ENCODE measurements at regions not wholly inside any gene's neighbourhood (a gene's known extent, or its start where the extent isn't known, plus 50 kb on each side); places are given as distances from the start of the nearest gene placed in this dataset.

- DNase-seq, result no peak
These were observed 572.6 kb upstream of the KLF12 start for GRCh38 chr13:74706801-74707200.

DNA sequence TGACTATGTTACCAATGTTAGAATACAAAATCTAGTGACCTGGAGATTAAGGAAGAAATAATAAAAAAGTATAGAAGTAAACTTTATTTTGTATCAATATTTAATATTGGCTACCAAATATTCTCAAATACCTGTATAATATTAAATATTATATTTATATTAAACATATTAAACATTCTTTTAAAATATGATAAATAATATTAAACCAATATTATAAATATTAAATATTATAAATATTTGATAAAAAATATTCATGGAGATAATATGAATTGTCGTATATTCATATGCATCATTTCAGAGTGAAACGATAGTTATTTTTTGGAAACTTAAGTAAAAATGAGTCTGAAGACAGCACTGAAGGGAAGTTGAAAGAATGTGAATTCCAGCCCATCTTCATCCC, 571.2 kb upstream of the KLF12 start:
- DNase-seq, result no peak

DNA sequence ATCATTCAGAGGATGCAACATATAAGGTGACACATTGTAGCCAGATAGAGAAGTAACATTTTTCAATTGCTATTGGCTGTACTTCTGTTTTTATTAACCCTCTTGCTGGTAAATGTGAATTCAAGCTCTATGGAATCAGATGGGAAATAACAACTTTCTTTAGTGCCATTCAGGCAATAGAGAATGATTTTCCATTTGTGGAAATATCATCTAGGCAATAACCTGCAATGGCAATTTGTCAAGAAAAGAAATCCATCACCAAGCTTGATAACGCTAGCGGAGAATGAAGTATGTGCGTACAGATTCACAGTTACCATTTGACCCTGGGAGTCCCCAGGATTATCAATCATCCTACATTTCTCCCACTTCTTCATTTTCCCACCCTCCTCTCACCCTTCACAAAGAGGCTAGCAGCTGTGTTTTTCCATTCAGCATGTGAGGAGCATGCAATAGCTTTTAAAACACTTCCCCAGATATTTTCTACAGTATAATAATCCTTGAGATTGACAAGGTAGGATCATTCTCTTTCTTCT, 569.7 kb upstream of the KLF12 start:
- DNase-seq, result no peak

DNA sequence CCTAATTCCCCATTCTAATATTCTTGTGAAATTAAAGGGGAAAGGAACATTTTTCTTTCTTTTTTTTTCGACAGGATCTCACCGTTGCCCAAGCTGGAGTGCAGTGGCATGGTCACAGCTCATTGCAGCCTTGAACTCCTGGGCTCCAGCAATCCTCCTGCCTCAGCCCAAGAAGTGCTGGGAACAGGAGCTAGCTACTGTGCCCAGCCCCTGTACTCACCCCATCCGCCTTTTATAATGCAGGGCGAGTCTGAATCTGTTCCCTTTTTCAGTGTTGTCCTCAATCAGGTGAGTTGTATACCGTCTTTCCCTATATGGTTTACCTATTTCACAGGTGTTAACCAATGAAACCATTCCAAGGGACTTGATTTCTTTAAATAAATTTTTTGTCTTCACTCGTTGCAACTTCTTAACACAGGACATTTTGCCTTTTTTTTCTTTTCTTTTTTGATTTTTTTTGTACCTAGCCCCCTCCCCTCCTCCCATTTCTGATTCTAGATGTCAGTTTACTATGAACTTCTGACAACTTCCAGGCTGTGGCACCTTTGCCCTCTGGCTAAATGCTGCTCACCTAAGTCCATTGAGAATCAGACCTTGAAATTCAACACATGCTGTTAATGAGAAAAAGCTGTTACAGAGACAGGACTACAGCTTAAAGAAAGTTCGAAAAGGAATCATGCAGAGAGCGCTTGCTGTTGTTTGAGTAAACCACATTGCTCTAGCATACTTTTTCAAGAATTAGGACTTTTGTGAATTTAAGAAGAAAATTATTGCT, 562.1 kb upstream of the KLF12 start:
- no peak for DNase-seq

DNA sequence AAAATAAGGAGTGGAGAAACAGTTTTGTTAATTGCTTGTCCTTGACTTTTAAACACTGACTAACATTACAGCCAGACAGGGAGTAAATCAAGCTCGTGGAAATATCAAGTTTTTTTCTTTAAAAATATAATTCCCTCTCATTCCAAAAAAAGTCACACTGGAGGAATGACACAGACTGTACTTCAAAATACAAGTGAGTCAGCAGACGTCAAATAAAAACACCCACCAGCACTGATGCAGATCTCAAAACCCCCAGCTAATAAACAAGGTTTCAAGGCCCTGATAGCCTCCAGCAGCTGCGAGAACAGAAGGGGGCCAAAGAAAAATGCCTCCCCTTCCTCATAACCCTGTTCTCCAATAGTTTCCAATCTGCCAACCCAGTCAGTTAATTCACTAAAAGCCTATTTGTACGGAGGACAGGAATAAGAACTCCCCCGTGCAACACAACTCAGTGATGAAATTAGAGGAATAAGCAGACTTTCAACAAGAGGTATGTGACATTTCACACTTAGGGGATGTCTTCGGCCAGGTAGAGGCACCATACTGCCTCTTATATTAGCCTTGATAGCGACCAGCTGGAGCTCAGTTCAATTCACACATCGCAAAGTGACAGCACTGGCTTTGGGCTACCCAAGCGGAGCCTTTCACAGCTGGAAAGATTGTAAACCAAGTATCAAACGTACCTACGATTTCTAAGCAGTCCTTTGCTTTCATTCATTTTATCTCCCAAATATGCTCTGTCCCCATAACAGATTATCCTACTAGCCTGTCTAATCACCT, 561.0 kb upstream of the KLF12 start:
- DNase-seq, result no peak

DNA sequence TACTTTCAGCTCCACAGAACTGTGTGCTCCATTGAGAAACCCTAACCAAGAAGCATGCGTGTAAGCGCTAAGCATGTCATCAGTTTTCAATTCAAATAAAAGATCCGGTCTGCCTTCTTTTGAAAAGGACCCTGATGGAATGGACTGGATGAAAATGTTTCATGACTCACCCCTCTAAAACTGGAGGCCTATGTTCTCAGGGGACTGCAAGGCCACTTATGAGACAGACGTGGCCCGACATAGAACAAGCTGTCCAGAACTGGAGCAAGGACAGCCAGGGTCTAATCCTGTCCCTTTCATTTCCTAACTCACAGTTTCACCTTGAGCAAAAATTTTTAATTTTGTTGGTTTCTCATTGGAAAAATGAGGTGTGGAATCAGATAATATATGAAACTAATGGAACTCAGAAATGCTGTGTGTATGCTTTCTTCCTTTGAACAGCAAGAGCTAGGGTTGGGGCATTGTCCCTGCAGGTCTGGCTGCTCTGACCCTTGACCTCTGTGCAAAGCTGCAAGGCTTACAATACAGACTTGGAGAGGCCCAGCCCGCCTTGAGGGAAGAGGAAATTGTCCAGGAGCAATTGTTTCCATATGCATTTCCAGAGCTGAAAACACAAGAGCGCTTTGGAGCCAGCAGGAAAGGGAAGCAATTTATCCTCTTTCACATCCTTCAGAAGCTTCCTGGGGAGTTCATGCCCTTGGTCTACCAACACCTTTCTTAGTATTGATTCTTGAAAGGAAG, 553.4 kb upstream of the KLF12 start:
- no peak for DNase-seq

- no peak for DNase-seq
These were observed 549.2 kb upstream of the KLF12 start for GRCh38 chr13:74683411-74683810.

DNA sequence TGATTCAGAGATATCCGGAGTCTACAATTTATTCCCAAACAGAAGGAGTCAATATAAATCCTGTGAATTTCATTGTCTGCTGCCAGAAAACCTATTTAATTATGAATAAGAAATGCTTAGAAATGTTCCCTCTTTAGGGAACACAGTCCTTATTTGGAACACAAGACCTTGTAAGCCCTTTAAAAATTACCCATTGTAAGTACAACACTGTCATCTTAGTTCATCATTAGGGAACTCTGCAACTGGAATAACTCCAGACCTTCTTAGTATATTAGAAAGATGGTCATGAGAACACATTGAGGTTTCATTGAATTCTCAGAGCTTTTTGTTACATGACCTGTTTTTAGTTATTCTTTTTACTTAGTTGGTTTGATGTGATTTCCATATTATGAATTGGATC, 548.5 kb upstream of the KLF12 start:
- DNase-seq, result no peak

DNA sequence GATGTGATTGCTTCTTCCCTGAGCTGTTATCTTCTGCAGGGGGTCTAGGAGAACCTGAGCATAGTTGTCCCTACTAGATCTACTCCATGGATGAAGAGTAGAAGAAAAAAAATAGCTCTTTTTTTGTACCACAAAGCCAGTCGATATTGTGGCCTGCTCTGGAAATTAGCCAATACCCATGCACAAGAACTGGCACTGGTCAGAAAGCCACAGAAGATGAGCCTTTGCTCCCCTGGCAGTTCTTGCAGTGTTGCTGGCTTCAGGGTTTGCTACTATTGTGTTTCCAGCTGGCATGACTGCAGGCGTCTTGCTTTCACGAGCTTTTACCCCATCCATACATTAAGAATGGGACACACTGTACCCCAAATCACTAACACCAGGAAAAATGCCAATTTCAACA, 547.7 kb upstream of the KLF12 start:
- no peak for DNase-seq

GRCh38 chr13:74678308-74678965, 544.2 kb upstream of the KLF12 start:
- no peak for DNase-seq

GRCh38 chr13:74675972-74676371, 541.8 kb upstream of the KLF12 start:
- DNase-seq, result no peak

DNA sequence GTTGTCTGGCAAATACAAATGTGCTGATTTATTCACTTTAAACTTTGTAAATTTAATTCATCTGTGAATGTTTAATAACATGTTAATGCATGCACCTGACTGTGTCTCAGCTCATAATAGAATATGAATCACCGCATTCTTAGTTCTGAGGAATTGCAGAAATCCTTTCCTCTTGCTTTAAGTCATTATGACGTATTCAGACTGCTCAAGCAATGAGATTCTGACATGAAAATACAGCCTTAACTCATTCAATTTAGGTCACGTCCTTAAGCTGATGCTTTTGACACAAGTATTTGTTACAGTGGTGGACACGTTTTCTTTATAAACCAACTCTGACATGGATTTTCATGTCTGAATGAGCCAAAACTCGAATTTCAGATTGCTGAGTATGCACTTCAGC, 541.0 kb upstream of the KLF12 start:
- DNase-seq, result no peak

DNA sequence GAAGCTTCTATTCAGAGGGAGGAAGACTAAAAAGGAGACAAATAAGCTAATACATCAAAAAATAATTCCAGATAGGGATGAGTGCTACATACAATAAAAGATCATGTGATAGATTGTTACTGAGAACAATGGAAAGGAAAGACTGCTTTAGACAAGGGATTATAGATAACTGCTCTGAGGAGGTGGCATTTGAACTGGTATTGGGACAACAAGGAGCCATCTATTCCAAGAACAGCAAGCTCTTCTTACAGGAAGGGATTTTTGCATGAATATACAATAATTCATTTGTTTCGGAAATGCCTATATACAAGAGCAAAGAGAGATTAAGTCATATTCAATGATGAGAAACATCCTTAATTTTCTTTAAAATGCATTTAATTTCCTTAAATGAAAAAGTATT, 540.5 kb upstream of the KLF12 start:
- DNase-seq, result no peak

DNA sequence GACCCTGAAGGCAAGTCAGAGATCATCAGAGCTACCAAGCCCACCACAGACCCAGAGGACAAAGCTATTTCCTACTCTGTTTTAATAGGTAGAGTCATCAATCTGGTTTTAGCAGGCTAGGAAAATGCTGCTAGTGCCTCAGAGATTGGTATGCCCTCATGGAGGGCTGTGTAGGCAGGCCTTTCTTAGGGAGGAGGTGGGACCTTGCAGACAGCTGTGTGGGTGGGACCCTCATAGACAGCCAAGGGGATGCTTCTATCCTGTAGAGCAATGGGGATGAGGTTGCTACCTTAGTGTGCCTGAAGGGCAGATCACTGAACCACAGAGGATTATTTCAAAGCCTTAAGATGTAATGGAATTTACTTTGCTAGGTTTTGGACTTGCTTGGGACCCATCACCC, 534.9 kb upstream of the KLF12 start:
- no peak for DNase-seq

- DNase-seq, result no peak
These were observed 533.5 kb upstream of the KLF12 start for GRCh38 chr13:74667656-74668203.

- DNase-seq, result no peak
These were observed 528.7 kb upstream of the KLF12 start for GRCh38 chr13:74662905-74663304.

DNA sequence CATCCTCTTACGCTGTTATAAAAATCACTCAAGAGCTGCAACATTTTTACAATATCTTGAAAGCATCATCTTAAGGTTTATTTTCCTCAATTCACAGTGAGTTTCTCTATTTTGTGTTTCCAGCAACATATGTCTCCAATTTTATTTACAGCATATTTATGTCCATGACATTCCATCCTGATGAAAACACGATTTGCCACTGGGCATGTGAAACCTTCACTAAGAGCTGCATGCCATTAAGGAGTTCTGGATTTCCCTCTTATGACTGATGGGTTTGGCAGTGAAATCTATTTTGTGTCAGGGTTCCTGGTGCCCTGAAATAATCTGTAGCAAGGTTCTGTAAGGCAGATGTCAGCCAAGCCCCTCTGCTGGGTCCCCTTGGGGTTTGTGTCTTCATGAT, 527.6 kb upstream of the KLF12 start:
- no peak for DNase-seq

- DNase-seq, result no peak
These were observed 523.6 kb upstream of the KLF12 start for GRCh38 chr13:74657765-74658164.

GRCh38 chr13:74651121-74651520, 516.9 kb upstream of the KLF12 start:
- DNase-seq, result no peak

DNA sequence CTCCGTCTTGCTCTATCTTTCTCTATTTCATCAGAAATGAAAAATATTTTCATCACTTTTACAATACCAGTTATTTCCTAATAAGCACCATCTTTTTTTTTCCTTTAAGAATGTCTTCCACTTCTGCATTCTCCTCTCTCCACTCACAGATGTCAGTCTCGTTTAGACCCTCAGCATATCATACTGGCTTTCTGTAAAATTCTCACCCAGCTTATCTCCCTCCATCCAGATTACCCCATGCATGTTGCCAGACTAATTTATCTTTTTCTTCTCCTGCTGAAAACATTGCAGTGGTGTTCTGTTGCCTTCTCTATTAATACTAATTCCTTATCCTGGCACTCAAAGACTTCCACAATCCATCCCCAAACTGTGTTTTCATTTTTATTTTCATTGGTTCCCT, 513.8 kb upstream of the KLF12 start:
- DNase-seq, result no peak

GRCh38 chr13:74647211-74647610, 513.0 kb upstream of the KLF12 start:
- no peak for DNase-seq

DNA sequence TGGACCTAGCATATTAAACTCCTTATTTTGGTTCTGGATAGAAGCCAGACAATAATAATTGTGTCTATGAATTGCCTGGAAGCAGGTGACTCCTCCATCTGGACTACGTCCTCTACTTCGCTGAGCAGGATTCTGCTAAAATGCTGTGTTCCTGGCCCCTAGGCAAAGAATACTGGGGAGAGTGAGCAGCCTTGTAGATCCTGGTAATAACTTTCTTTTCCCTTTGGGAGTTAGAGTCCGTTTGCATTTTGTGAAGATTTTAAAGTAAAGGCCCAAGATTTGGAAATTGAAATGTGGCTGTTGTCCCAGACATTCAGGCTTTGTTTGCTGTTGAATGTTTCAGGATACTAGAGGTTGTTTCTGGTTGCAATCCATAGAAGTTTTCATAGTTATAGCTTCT, 511.9 kb upstream of the KLF12 start:
- no peak for DNase-seq

DNA sequence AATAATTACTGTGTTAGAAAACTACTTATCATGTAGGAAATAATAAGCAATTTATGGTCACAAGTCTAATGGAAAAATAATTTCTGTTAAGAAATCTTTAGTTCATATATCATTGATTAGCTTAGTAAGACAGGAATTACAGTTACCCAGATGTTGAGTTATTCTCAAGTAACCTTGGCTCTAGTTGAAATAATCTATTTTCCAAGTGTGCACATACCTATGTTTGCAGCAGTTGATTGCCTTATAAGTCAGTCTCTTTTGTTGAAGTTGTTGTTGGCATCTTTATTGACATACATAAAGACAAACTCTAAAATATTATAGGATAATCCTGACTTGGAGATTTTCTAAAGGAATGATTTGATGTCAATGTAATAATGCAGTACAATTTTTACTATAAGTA, 511.4 kb upstream of the KLF12 start:
- DNase-seq, result no peak

Measured in stimulated activated CD4-positive, alpha-beta T cell treated with anti-CD3 and anti-CD28 coated beads, Interleukin-4, amount 100 ng/mL, for 1 hour (primary cell).